GM21515 (cell line): ENCODE measurements at regions not wholly inside any gene's neighbourhood (a gene's known extent, or its start where the extent isn't known, plus 50 kb on each side); places are given as distances from the start of the nearest gene placed in this dataset.

Experiments used
- ATAC-seq: cut with Tn5 transposase; IDR thresholded peaks from one replicate; pipeline ENCODE4 v1.9.1; 2021; ENCODE audit not compliant: unreplicated experiment

DNA sequence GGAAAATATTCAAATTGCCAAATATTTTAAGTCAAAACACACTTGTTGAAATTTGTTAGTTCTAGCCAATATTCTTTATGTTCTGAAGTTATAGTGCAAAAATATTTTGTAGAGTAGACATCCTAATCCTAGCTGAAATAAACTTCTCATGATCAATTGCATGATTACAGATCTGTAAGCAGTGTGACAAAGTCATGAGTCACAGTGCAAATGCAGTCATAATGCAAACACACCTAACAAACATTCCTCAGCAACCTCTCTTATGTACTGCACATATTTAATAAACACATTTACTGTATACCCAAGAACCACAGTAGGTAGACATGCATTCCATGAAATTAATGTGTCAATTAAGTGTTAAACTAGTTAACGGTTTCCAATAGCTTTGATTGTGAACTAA is 1857.4 kb downstream of the NCAM2 start:
- ATAC-seq: no peak

DNA sequence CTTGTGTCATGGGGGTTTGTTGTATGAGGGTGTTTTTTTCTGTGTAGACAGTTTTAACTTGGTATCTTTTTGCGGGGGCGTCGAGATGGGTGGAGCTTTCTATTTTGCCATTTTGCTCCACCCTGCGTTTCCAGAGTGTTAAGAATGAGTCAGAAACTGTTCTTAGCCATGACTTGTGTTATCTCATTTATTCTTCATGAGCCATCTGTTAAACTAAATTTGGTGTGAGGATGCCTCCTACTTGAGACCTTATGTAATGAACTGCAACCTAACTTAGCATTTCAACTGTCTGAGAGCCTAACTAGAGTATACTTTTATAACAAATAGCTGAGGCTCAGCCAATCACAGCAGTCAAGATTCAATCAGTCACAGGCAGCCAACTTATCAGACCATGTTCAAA is 1873.5 kb downstream of the NCAM2 start:
- no peak for ATAC-seq

DNA sequence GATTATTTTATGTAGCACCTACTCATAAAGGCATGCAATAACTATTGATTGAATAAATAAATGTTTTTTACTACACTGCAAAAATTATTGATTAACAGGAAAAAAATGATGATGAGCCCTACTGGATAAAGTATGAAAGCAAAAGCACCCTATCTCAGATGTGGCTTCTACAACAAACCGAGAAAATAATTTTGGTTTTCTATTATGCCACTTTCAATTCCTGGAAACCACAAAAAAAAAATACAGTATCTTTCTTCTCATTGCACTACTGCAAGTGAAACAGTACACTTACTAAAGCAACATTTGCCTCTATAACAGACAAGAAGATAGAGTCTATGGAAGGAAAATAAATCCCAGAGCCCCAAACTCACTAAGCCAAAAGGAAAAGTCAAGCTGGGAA is 1882.4 kb downstream of the NCAM2 start:
- no peak for ATAC-seq

DNA sequence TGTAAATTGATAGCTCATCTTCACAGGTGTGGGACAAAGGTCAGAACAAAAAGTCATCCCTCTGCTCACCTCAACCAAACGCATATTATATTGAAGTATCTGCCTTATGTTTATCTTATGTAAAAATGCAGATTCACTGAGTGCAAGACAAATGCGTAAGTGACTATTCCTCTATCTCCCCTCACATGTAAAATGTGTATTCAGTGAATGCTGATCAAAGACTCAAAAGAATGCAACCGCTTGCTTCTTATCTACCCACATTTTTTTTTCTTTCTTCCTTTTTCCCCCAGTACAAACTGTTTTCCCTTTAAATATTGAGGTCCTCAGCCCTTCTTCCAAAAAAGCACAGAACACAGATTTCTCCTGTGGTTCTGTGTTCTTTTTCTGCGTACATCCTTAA is 1882.9 kb downstream of the NCAM2 start:
- ATAC-seq: no peak

GRCh38 chr21:22885079-22885478 is 1886.9 kb downstream of the NCAM2 start:
- ATAC-seq: no peak

GRCh38 chr21:22885614-22886013 is 1887.4 kb downstream of the NCAM2 start:
- no peak for ATAC-seq

GRCh38 chr21:22889445-22889844 is 1891.2 kb downstream of the NCAM2 start:
- no peak for ATAC-seq

DNA sequence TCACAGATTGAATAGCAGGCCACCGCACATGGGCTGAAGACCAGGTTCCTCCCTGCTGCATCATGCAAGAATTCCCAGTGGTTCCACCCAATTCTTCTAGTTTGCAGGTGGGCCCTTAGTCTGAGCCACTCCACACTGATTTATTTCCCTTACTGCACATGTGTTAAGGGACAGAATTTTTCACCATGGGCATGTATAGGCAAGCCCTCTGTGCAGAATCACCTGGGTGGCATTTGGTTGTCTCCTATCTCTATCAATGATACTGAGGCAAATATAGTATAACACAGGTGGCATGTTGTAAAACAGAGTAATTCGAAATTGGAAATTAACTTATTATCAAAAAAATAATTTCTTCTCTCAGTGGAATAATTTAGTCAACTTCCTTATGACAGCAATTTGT is 1892.4 kb downstream of the NCAM2 start:
- ATAC-seq: no peak

- ATAC-seq: no peak
Measured at GRCh38 chr21:22892028-22892427, 1893.8 kb downstream of the NCAM2 start.

- no peak for ATAC-seq
Measured at GRCh38 chr21:22892740-22893139, 1894.5 kb downstream of the NCAM2 start.

- ATAC-seq: no peak
Measured at GRCh38 chr21:22898051-22898665, 1899.9 kb downstream of the NCAM2 start.

DNA sequence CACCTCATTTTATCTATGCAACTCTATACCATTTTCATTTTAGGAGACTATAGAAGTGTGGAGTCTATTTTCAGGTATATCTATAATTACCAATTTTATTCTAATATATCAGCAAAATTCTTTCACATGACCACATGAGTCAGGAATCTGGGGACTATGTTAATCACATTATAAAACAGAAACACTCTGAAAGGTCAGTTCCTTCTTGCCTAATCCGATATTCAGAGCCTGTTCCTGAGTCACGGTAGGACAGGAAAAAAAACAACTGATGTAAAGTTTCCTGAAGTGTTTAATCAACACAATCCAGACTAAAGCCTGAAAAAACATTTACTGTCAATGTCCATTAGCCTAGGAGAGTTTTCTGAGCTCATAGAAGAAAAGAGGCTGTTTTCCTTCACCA is 1902.3 kb downstream of the NCAM2 start:
- ATAC-seq: no peak

DNA sequence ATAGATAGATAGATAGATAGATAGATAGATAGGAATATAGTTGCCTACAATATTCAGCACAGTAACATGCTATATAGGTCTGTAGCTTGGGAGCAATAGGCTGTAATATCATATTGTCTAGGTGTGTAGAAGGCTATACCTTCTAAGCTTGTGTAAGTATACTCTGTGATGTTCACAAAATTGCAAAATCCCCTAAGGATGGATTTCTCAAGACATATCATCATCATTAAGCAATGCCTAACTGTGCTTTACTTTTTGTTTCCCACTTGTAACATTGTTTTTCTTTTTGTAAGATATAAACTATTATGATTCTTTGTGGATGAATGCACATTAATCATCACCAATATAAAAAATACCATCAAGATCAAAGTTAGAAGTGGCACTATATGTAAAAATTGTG is 1905.6 kb downstream of the NCAM2 start:
- ATAC-seq: no peak

DNA sequence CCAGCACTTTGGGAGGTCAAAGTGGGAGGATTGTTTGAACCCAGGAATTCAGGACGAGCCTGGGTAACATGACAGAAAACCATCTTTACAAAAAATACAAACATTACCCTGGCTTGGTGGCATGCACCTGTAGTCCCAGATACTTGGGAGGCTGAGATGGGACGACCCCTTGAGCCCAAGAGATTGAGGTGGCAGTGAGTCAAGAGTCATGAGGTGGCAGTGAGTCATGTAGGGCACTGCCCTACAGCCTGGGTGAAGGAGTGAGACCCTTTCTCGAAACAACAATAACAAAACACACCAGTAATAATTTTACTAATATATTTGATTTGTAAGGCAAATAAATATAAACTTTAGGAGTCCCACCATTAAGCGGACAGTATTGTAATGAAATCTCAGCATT is 1906.2 kb downstream of the NCAM2 start:
- ATAC-seq: no peak

GRCh38 chr21:22925032-22925431 is 1926.8 kb downstream of the NCAM2 start:
- no peak for ATAC-seq

DNA sequence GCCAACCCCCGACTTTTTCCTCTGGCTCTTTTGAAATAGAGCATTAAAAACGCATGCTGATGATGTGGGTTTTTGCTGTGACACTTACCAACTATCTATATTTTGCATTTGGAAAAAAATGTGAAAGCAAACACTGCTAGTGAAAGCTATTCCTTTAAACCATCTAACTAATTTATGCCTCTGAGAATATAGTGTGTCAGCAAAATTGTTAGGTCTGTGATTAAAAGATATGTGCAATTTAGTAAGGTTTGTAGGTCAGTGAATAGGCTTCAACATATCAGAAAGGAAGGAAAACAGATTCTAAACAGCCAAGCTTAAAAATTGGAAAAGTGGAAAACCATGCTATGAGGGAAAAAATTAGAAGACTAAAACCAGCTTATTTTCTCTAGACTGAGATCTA is 1929.3 kb downstream of the NCAM2 start:
- no peak for ATAC-seq

DNA sequence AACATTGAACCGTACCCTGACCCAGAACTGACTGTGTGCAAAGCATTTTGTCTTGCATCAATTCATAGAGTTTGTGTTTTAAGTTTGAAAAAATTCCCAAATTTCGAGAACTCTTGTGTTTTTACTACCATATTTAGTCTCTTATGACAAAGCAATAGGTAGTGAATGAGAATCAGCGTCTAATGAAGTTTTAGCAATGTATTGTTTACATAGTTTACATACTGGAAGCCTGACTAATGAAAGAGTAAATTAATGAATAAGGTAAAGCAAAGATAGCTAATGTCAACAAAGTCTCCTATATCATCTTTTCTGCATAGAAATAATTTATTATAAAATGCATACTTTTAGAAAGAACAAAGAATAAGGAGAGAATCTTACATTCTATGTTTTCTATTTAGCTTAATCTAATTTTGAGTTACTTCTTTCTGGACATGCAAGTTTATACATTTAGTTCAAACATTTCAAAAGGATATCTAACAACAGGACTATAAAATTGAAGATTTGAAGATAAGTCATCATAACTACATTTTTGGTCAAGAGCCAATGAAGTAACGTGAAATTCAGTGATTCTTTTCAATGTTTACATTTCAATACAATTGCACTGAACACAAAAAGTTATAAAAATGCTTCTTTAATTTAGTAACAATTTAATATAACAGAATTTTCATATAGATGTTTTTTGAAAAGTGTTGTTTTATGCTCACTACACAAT is 1943.7 kb downstream of the NCAM2 start:
- no peak for ATAC-seq

- ATAC-seq: no peak
Measured at GRCh38 chr21:22955559-22955958, 1957.3 kb downstream of the NCAM2 start.

DNA sequence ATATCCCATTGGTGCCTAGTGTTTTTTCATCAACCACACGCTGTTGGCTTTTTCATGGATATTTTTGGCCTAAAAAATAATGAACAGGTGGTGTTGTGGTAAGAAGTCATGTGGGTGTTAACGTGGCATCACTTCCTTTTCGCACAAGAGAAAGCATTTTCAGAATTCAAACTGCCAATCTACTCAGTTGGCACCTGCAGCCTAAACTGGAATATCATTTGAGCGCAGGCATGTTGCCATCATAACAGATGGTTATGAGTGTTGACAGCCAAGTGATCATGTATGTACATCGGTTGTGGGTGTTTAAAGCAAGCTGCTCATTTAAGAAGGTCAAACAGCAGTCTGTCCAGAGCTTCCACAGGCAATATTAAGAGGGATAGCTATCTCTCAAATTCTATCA is 1963.0 kb downstream of the NCAM2 start:
- no peak for ATAC-seq

GRCh38 chr21:22965455-22966135 is 1967.4 kb downstream of the NCAM2 start:
- no peak for ATAC-seq

DNA sequence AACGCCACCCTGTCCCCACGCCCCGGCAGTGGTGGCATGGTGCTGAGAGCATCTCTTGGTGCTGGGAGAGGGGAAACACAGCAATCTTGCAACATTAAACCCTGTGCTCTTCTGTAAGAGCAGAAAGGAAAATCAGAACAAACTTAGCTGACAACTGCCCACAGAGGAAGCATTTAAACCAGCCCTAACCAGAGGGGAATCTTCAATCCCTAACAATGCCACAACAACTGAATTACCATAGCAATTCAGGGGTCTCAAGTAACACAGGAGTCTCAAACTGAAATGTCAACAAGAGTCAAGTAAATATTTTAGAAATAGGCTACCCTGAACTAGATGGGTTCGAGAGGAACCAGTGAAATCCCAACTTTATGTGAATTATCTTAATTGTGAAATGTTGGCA is 1983.6 kb downstream of the NCAM2 start:
- no peak for ATAC-seq

DNA sequence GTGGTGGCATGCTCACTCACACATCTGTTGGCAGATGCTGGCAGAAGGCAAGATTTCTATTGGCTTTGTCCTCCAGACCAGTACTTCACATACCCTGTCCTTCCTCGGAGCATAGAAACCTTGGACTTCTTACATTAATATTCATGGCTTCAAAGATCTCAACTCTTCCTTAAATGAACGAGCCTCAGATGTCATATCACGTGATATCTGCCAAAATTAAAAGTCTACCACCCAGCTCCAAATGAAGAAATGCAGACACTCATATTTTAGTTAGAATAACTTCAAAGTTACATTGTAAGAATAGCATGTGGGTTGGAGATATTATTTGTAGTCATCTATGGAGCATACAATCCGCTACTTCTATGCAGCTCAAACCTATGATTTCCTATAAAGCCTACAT is 1994.9 kb downstream of the NCAM2 start:
- no peak for ATAC-seq
